H1 (cell line): ENCODE measurements at regions not wholly inside any gene's neighbourhood (a gene's known extent, or its start where the extent isn't known, plus 50 kb on each side); places are given as distances from the start of the nearest gene placed in this dataset.

Source experiments
- CTCF ChIA-PET: fragments of 300-600 bp; sonication (Branson Sonifier 250); formaldehyde crosslinking; loops from one replicate; lab custom pipeline; 2021; ENCODE audit not compliant: partially characterized antibody; lab: Charles Lee
- POLR2A ChIA-PET: fragments of 300-600 bp; sonication (Branson Sonifier 250); formaldehyde crosslinking; loops from one replicate; lab custom pipeline; 2021; ENCODE audit warnings: inconsistent platforms; ENCODE audit not compliant: partially characterized antibody; lab: Charles Lee
- DNase-seq, 2 experiments: peaks; one replicate each; pipeline versions ENCODE4 v3.0.0 to v3.0.0-alpha.2; 2010 to 2022; ENCODE audit warnings: low spot score in 2 of 2, low read depth in 1 of 2, mixed read lengths in 1 of 2
- FAIRE-seq: peaks from 2 replicates; lab custom pipeline; 2011; peaks lifted over from hg19 to GRCh38; lab: Jason Lieb, UNC
- H2AFZ ChIP-seq: 2 replicates; pipeline ENCODE4 v1.8.1; 2012; ENCODE audit warnings: low read length, inconsistent platforms
- H2AK5ac ChIP-seq: 2 replicates; pipeline ENCODE4 v1.6.1; 2013; ENCODE audit warnings: low read depth, low read length
- H2BK120ac ChIP-seq: replicated peaks from 2 replicates; pipeline ENCODE3; 2013; ENCODE audit warnings: low read depth, low read length, inconsistent platforms
- H2BK12ac ChIP-seq: 2 replicates; pipeline ENCODE4 v1.6.1; 2013; ENCODE audit warnings: low read depth, low read length
- H2BK15ac ChIP-seq: 2 replicates; pipeline ENCODE4 v1.6.1; 2013; ENCODE audit warnings: low read length
- H2BK20ac ChIP-seq: 2 replicates; pipeline ENCODE4 v1.6.1; 2013; ENCODE audit warnings: low read length
- H2BK5ac ChIP-seq: 2 replicates; pipeline ENCODE4 v1.6.1; 2013; ENCODE audit warnings: low read depth, low read length
- H3K14ac ChIP-seq: 2 replicates; pipeline ENCODE4 v1.6.1; 2013; ENCODE audit warnings: inconsistent platforms; ENCODE audit not compliant: insufficient read length
- H3K18ac ChIP-seq: 2 replicates; pipeline ENCODE4 v1.6.1; 2013; ENCODE audit warnings: low read length; ENCODE audit errors: extremely low read depth
- H3K23ac ChIP-seq: 2 replicates; pipeline ENCODE4 v1.6.1; 2013; ENCODE audit warnings: inconsistent platforms; ENCODE audit not compliant: insufficient read length
- H3K23me2 ChIP-seq: 2 replicates; pipeline ENCODE4 v1.6.1; 2013; ENCODE audit warnings: low read depth, low read length
- H3K27ac ChIP-seq: 2 replicates; pipeline ENCODE4 v1.6.1; 2011; ENCODE audit warnings: low read depth, low read length, inconsistent platforms
- H3K27me3 ChIP-seq, 4 experiments: replicated peaks in 1 of 4; 1 replicate in 1 of 4; 2 replicates in 3 of 4; pipeline versions ENCODE4 v1.6.1 to v1.8.1; 2011 to 2013; ENCODE audit warnings: low read length in 3 of 4, mild to moderate bottlenecking in 3 of 4, inconsistent platforms in 2 of 4, mixed read lengths in 2 of 4, moderate library complexity in 1 of 4; ENCODE audit not compliant: control insufficient read depth in 3 of 4, insufficient read depth in 3 of 4; ENCODE audit errors: extremely low read depth in 1 of 4
- H3K36me3 ChIP-seq, 4 experiments: 2 replicates each; pipeline versions ENCODE4 v1.6.1 to v1.8.1; 2011 to 2013; ENCODE audit warnings: mild to moderate bottlenecking in 4 of 4, low read length in 3 of 4, moderate library complexity in 2 of 4, control low read depth in 1 of 4, inconsistent platforms in 1 of 4; ENCODE audit not compliant: insufficient read depth in 4 of 4, control insufficient read depth in 2 of 4
- H3K4ac ChIP-seq: replicated peaks from 2 replicates; pipeline ENCODE3; 2013; ENCODE audit warnings: low read length, low read depth, mixed read lengths, inconsistent platforms; ENCODE audit not compliant: insufficient read length
- H3K4me1 ChIP-seq, 4 experiments: replicated peaks in 1 of 4; 1 replicate in 1 of 4; 2 replicates in 3 of 4; pipeline versions ENCODE4 v1.6.1 to v1.8.1; 2011 to 2013; ENCODE audit warnings: low read length in 3 of 4, inconsistent platforms in 2 of 4, mixed read lengths in 1 of 4; ENCODE audit not compliant: insufficient read depth in 4 of 4, control insufficient read depth in 3 of 4
- H3K4me2 ChIP-seq, 2 experiments: 2 replicates each; pipeline versions ENCODE4 v1.6.1 to v1.8.1; 2011 to 2013; ENCODE audit warnings: low read depth in 2 of 2, low read length in 2 of 2, control low read depth in 1 of 2, inconsistent platforms in 1 of 2, mild to moderate bottlenecking in 1 of 2; ENCODE audit not compliant: insufficient read depth in 1 of 2
- H3K4me3 ChIP-seq, 4 experiments: fragments of 200-600, 300-600 bp in 1 of 4; sonication (generic), shearing (Covaris generic), sonication (Bioruptor Twin) in 1 of 4; 2 replicates each; pipeline versions ENCODE4 v1.5.1 to v1.8.1; 2011 to 2016; ENCODE audit warnings: low read length in 4 of 4, low read depth in 3 of 4, control low read depth in 2 of 4, inconsistent platforms in 2 of 4, mild to moderate bottlenecking in 2 of 4, mixed read lengths in 1 of 4, moderate library complexity in 1 of 4; ENCODE audit not compliant: insufficient read depth in 2 of 4; ENCODE audit errors: extremely low read depth in 1 of 4
- H3K56ac ChIP-seq: replicated peaks from 2 replicates; pipeline ENCODE3; 2013; ENCODE audit warnings: low read depth, mild to moderate bottlenecking, mixed read lengths, low read length, inconsistent platforms; ENCODE audit not compliant: insufficient read length
- H3K79me1 ChIP-seq: 2 replicates; pipeline ENCODE4 v1.6.1; 2013; ENCODE audit warnings: low read depth, low read length, control low read depth
- H3K79me2 ChIP-seq, 2 experiments: 2 replicates each; pipeline versions ENCODE4 v1.6.1 to v1.8.1; 2012 to 2013; ENCODE audit warnings: low read length in 2 of 2, mild to moderate bottlenecking in 2 of 2, inconsistent platforms in 1 of 2; ENCODE audit not compliant: insufficient read depth in 2 of 2, control insufficient read depth in 1 of 2
- H3K9ac ChIP-seq, 4 experiments: replicated peaks in 1 of 4; 1 replicate in 1 of 4; 2 replicates in 3 of 4; pipeline versions ENCODE4 v1.6.1 to v1.8.1; 2011 to 2013; ENCODE audit warnings: low read depth in 3 of 4, low read length in 3 of 4, control low read depth in 2 of 4, mild to moderate bottlenecking in 2 of 4, moderate library complexity in 2 of 4, inconsistent platforms in 1 of 4; ENCODE audit errors: extremely low read depth in 1 of 4
- H3K9me3 ChIP-seq, 2 experiments: 2 replicates each; pipeline versions ENCODE4 v1.6.1 to v1.8.1; 2012 to 2013; ENCODE audit warnings: mild to moderate bottlenecking in 2 of 2, moderate library complexity in 2 of 2, control low read depth in 1 of 2, inconsistent platforms in 1 of 2, low read depth in 1 of 2, low read length in 1 of 2, mixed read lengths in 1 of 2; ENCODE audit not compliant: insufficient read depth in 2 of 2
- H4K20me1 ChIP-seq, 2 experiments: replicated peaks in 1 of 2; 2 replicates each; pipeline versions ENCODE3 to v1.8.1; 2011 to 2013; ENCODE audit warnings: inconsistent platforms in 2 of 2, low read length in 2 of 2, mild to moderate bottlenecking in 1 of 2; ENCODE audit not compliant: insufficient read depth in 2 of 2, control insufficient read depth in 1 of 2
- H4K5ac ChIP-seq: 2 replicates; pipeline ENCODE4 v1.6.1; 2013; ENCODE audit warnings: low read length, low read depth, mixed read lengths, inconsistent platforms; ENCODE audit not compliant: insufficient read length
- H4K8ac ChIP-seq: 2 replicates; pipeline ENCODE4 v1.8.0; 2013; ENCODE audit warnings: mild to moderate bottlenecking, moderate library complexity, low read length, inconsistent platforms; ENCODE audit not compliant: insufficient read depth; ENCODE audit errors: extremely low read depth
- H4K91ac ChIP-seq: replicated peaks from 2 replicates; pipeline ENCODE3; 2013; ENCODE audit warnings: low read length, mixed read lengths, inconsistent platforms; ENCODE audit not compliant: insufficient read length
- CEBPB ChIP-seq: IDR thresholded peaks from 2 replicates; pipeline ENCODE4 v1.6.1; 2012; ENCODE audit warnings: low read depth, low read length
- CREB1 ChIP-seq: IDR thresholded peaks from 2 replicates; pipeline ENCODE4 v1.6.1; 2012; ENCODE audit warnings: inconsistent platforms
- EZH2 ChIP-seq: fragments of 200-600 bp; sonication (generic); IDR thresholded peaks from 2 replicates; pipeline ENCODE4 v1.7.1; 2012; ENCODE audit warnings: low read depth, mild to moderate bottlenecking, moderate library complexity, low read length, inconsistent platforms; ENCODE audit not compliant: severe bottlenecking
- KDM4A ChIP-seq: IDR thresholded peaks from one replicate; pipeline ENCODE4 v1.7.1; 2012; ENCODE audit warnings: low read depth, mild to moderate bottlenecking, moderate library complexity, low read length, inconsistent platforms; ENCODE audit not compliant: severe bottlenecking
- NANOG ChIP-seq: IDR thresholded peaks from 2 replicates; pipeline ENCODE4 v1.6.1; 2011; ENCODE audit warnings: low read length, low read depth, mild to moderate bottlenecking, inconsistent platforms; ENCODE audit not compliant: insufficient read depth, poor library complexity, severe bottlenecking
- POLR2AphosphoS5 ChIP-seq: IDR thresholded peaks from 2 replicates; pipeline ENCODE4 v1.6.1; 2011; ENCODE audit warnings: low read depth, low read length
- RBBP5 ChIP-seq: IDR thresholded peaks from 2 replicates; pipeline ENCODE4 v1.7.1; 2012; ENCODE audit warnings: low read depth, mild to moderate bottlenecking, inconsistent platforms, low read length, moderate library complexity, borderline replicate concordance
- RNF2 ChIP-seq: fragments of 200-900, 300-1000 bp; sonication (generic); IDR thresholded peaks from 2 replicates; pipeline ENCODE4 v1.7.1; 2016; ENCODE audit warnings: borderline replicate concordance, low read depth, mild to moderate bottlenecking, antibody characterized with exemption, low read length; ENCODE audit not compliant: poor library complexity, severe bottlenecking; ENCODE audit errors: missing control alignments
- RXRA ChIP-seq: IDR thresholded peaks from 2 replicates; pipeline ENCODE4 v1.6.1; 2011; ENCODE audit warnings: low read depth, mild to moderate bottlenecking, low read length, moderate library complexity; ENCODE audit not compliant: insufficient read depth
- SP2 ChIP-seq: IDR thresholded peaks from 2 replicates; pipeline ENCODE4 v1.6.1; 2012; ENCODE audit warnings: mild to moderate bottlenecking, low read length, inconsistent platforms
- SP4 ChIP-seq: IDR thresholded peaks from 2 replicates; pipeline ENCODE4 v1.6.1; 2012; ENCODE audit warnings: low read length, inconsistent platforms
- SRF ChIP-seq: IDR thresholded peaks from 2 replicates; pipeline ENCODE4 v1.6.1; 2011; ENCODE audit warnings: mild to moderate bottlenecking, low read depth, low read length, moderate library complexity
- TBP ChIP-seq: IDR thresholded peaks from 2 replicates; pipeline ENCODE4 v1.6.1; 2011; ENCODE audit warnings: low read depth, low read length, improper control_type of control experiment
- WGBS, 2 experiments: shearing (Covaris generic) in 1 of 2; methylation state at CpG; one replicate each; pipeline versions ENCODE4 v1.1.6 to v1.1.7; 2013 to 2015; ENCODE audit warnings: low lambda C conversion rate in 2 of 2, mixed read lengths in 2 of 2, inconsistent platforms in 1 of 2, low coverage in 1 of 2, missing lambda C conversion rate in 1 of 2; ENCODE audit not compliant: insufficient replicate concordance in 2 of 2, insufficient coverage in 1 of 2, insufficient read length in 1 of 2; ENCODE audit errors: extremely low coverage in 1 of 2, missing lambda C conversion rate in 1 of 2; 5-methylcytosine and 5-hydroxymethylcytosine counted together
- TF ChIP-seq, protein P1 (sequence below): IDR thresholded peaks from 2 replicates; pipeline ENCODE4 v1.6.1; 2012; ENCODE audit warnings: low read length, inconsistent platforms

DNA sequence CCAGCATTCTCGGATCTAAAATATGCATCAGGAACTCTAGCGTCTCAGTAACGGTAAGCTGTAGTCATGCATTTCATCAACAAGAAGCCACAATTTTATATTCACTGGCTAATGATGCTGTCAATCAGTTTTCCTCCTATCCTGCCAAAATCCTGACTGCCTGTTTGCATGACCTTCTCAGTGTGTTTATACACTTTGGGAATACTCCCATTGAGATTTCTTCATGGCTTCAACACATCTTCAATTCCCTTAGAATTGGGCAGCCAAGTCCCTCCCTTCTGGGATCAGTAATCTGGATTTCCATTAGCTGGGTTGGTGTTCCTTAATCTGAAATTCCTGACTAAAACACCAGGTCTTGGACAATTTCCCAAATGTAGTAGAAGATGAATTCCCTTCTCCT is 348.9 kb upstream of the DYNLRB2 start:
- Histone ChIP-seq H4K8ac (no peak overlapping the region), H4K5ac (no peak overlapping the region), H2BK15ac (no peak overlapping the region), H2BK20ac (no peak overlapping the region), H2BK5ac (no peak overlapping the region), H2BK12ac (no peak overlapping the region), H3K27me3 (no peaks in the 10 kb centered on the region), H2BK120ac (no peak overlapping the region), H3K4me3 (no peak overlapping the region), H3K23ac (no peak overlapping the region), H3K56ac (no peak overlapping the region), H3K23me2 (no peaks in the 10 kb centered on the region; the same call in 1 of the 2 replicates), H4K91ac (no peak overlapping the region), H4K20me1 (no peaks in the 10 kb centered on the region), H3K9ac (no peak overlapping the region), H3K4ac (no peak overlapping the region), H3K9me3 (no peaks in the 10 kb centered on the region; a peak in 1 of 4 replicates), H3K4me2 (no peak overlapping the region), H3K36me3 (no peaks in the 10 kb centered on the region), H2AK5ac (no peak overlapping the region), H3K4me1 (no peaks in the 10 kb centered on the region), H3K14ac (no peak overlapping the region), H3K79me2 (no peaks in the 10 kb centered on the region), H3K79me1 (no peaks in the 10 kb centered on the region), H2AFZ (no peak overlapping the region), H3K27ac (no peak overlapping the region), H3K18ac (no peak overlapping the region)
- DNase-seq (no peak), FAIRE-seq (no peak)
- POLR2A ChIA-PET, result no interaction called here
- WGBS, 2 experiments, result 82% methylated on average over 3 of the region's 3 CpGs; no CpG with 5 or more reads in 1 of the 2 experiments
- CTCF ChIA-PET, result no interaction called here
- no peak for TF ChIP-seq EZH2
- TF ChIP-seq RNF2, result no peak
- TF ChIP-seq RXRA, result no peak
- no peak for TF ChIP-seq SP4
- no peak for TF ChIP-seq KDM4A
- TF ChIP-seq POLR2AphosphoS5, result no peak
- no peak for TF ChIP-seq CEBPB
- TF ChIP-seq CREB1, result no peak
- TF ChIP-seq, protein P1, sequence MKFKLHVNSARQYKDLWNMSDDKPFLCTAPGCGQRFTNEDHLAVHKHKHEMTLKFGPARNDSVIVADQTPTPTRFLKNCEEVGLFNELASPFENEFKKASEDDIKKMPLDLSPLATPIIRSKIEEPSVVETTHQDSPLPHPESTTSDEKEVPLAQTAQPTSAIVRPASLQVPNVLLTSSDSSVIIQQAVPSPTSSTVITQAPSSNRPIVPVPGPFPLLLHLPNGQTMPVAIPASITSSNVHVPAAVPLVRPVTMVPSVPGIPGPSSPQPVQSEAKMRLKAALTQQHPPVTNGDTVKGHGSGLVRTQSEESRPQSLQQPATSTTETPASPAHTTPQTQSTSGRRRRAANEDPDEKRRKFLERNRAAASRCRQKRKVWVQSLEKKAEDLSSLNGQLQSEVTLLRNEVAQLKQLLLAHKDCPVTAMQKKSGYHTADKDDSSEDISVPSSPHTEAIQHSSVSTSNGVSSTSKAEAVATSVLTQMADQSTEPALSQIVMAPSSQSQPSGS, result no peak
- no peak for TF ChIP-seq SRF
- no peak for TF ChIP-seq SP2
- TF ChIP-seq TBP, result no peak
- no peak for TF ChIP-seq NANOG
- TF ChIP-seq RBBP5, result no peak
